GM19372 (cell line): ENCODE measurements at regions not wholly inside any gene's neighbourhood (a gene's known extent, or its start where the extent isn't known, plus 50 kb on each side); places are given as distances from the start of the nearest gene placed in this dataset.
"Not testable (repeated sequence)": the region's sequence is repeated elsewhere in the genome, so short reads cannot be mapped to it uniquely, and the experiment has no call there.

Experiments
- ATAC-seq: cut with Tn5 transposase; IDR thresholded peaks from one replicate; pipeline ENCODE4 v1.9.1; 2021; ENCODE audit warnings: mild to moderate bottlenecking, low read depth, moderate library complexity; ENCODE audit not compliant: unreplicated experiment

- no peak for ATAC-seq
Measured at GRCh38 chr5:97476852-97477534, 293.9 kb upstream of the RIOK2 start.

- no peak for ATAC-seq
Measured at GRCh38 chr5:97478483-97478882, 295.4 kb upstream of the RIOK2 start.

- no peak for ATAC-seq
Measured at GRCh38 chr5:97480313-97480712, 297.3 kb upstream of the RIOK2 start.

GRCh38 chr5:97488126-97488668 is 305.1 kb upstream of the RIOK2 start:
- no peak for ATAC-seq

GRCh38 chr5:97489010-97489840 is 306.2 kb upstream of the RIOK2 start:
- ATAC-seq = no peak

GRCh38 chr5:97494465-97494864 is 311.4 kb upstream of the RIOK2 start:
- ATAC-seq = no peak

- ATAC-seq = no peak
Measured at GRCh38 chr5:97495301-97495700, 312.3 kb upstream of the RIOK2 start.

- ATAC-seq = no peak
Measured at GRCh38 chr5:97496037-97496436, 313.0 kb upstream of the RIOK2 start.

- no peak for ATAC-seq
Measured at GRCh38 chr5:97498657-97499056, 315.6 kb upstream of the RIOK2 start.

- no peak for ATAC-seq
Measured at GRCh38 chr5:97499605-97500004, 316.6 kb upstream of the RIOK2 start.

GRCh38 chr5:97501286-97501964 is 318.4 kb upstream of the RIOK2 start:
- ATAC-seq = no peak

- ATAC-seq = no peak
Measured at GRCh38 chr5:97501965-97502305, 318.9 kb upstream of the RIOK2 start.

GRCh38 chr5:97508864-97509263 is 325.8 kb upstream of the RIOK2 start:
- ATAC-seq = no peak

- ATAC-seq = not testable (repeated sequence)
Measured at GRCh38 chr5:97519565-97519964, 336.5 kb upstream of the RIOK2 start.

- ATAC-seq = not testable (repeated sequence)
Measured at GRCh38 chr5:97523336-97523735, 340.3 kb upstream of the RIOK2 start.

- no peak for ATAC-seq
Measured at GRCh38 chr5:97525780-97526179, 342.7 kb upstream of the RIOK2 start.

- no peak for ATAC-seq
Measured at GRCh38 chr5:97528941-97529340, 345.9 kb upstream of the RIOK2 start.

- no peak for ATAC-seq
Measured at GRCh38 chr5:97529354-97529985, 346.4 kb upstream of the RIOK2 start.

GRCh38 chr5:97531549-97531948 is 348.5 kb upstream of the RIOK2 start:
- peak; percentile 47 for ATAC-seq

GRCh38 chr5:97534166-97534565 is 351.1 kb upstream of the RIOK2 start:
- peak; percentile 81 for ATAC-seq

- ATAC-seq = no peak
Measured at GRCh38 chr5:97536683-97537082, 353.6 kb upstream of the RIOK2 start.
